ENCODE measurements at regions not wholly inside any gene's neighbourhood (a gene's known extent, or its start where the extent isn't known, plus 50 kb on each side); places are given as distances from the start of the nearest gene placed in this dataset.

- no peak for DNase-seq
Measured at GRCh38 chr7:12456506-12456905, 52.8 kb upstream of the VWDE start.

- DNase-seq: peak; percentile 55
Measured at GRCh38 chr7:12458520-12459131, 55.0 kb upstream of the VWDE start.

GRCh38 chr7:12467837-12468236 is 64.2 kb upstream of the VWDE start:
- DNase-seq: no peak

- no peak for DNase-seq
Measured at GRCh38 chr7:12469568-12469967, 65.9 kb upstream of the VWDE start.

GRCh38 chr7:12470930-12471329 is 67.3 kb upstream of the VWDE start:
- DNase-seq: no peak

- no peak for DNase-seq
Measured at GRCh38 chr7:12474035-12474434, 70.4 kb upstream of the VWDE start.

GRCh38 chr7:12475362-12476063 is 71.8 kb upstream of the VWDE start:
- no peak for DNase-seq

GRCh38 chr7:12477620-12478019 is 74.0 kb upstream of the VWDE start:
- no peak for DNase-seq

GRCh38 chr7:12481722-12482121 is 78.1 kb upstream of the VWDE start:
- no peak for DNase-seq

GRCh38 chr7:12485845-12486244 is 82.2 kb upstream of the VWDE start:
- DNase-seq: no peak

GRCh38 chr7:12488341-12488740 is 82.2 kb upstream of the SCIN start:
- DNase-seq: no peak

- peak; percentile 11 for DNase-seq
Measured at GRCh38 chr7:12490107-12490688, 80.3 kb upstream of the SCIN start.

- DNase-seq: no peak
Measured at GRCh38 chr7:12490940-12491339, 79.6 kb upstream of the SCIN start.

GRCh38 chr7:12491526-12491925 is 79.0 kb upstream of the SCIN start:
- no peak for DNase-seq

GRCh38 chr7:12493407-12493806 is 77.1 kb upstream of the SCIN start:
- no peak for DNase-seq

- DNase-seq: no peak
Measured at GRCh38 chr7:12493863-12494686, 76.4 kb upstream of the SCIN start.

- DNase-seq: no peak
Measured at GRCh38 chr7:12494687-12495024, 75.9 kb upstream of the SCIN start.

GRCh38 chr7:12496901-12497674 is 73.4 kb upstream of the SCIN start:
- DNase-seq: peak; percentile 16

GRCh38 chr7:12504149-12504548 is 66.4 kb upstream of the SCIN start:
- no peak for DNase-seq

GRCh38 chr7:12508005-12508404 is 62.5 kb upstream of the SCIN start:
- no peak for DNase-seq

GRCh38 chr7:12508554-12508953 is 62.0 kb upstream of the SCIN start:
- DNase-seq: no peak

GRCh38 chr7:12517451-12517850 is 53.1 kb upstream of the SCIN start:
- DNase-seq: no peak

All from activated CD4-positive, alpha-beta T cell treated with anti-CD3 and anti-CD28 coated beads, Interleukin-2, Interleukin-6, amounts not matched to agents 100 ng/mL and 50 ng/mL, durations not matched to agents 16 hours and 8 hours (primary cell).